NCI-H446 (cell line): ENCODE measurements at regions not wholly inside any gene's neighbourhood (a gene's known extent, or its start where the extent isn't known, plus 50 kb on each side); places are given as distances from the start of the nearest gene placed in this dataset.

Experiments
- DNase-seq, 2 experiments: peaks; one replicate each; lab custom pipeline; 2025; lab: John Stamatoyannopoulos, UW

DNA sequence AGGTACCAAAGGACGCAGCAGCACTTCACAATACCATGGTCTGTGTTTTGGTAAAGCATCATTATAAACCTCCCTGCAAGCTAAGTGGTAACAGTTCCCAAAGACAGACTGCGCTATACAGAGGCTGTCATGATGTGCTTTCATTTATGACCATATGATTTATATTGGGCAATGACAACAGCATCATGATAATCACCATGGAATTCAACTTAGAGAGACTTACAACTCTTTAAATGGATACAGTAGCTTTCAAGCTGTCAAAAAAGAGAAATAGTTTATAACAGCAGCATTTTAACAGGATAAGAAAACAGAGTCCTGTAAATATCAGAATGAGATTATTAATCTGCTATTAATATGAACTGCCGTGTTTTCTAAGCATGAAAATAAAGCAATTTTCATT lies 341.7 kb downstream of the GPR37 start:
- DNase-seq, result no peak

DNA sequence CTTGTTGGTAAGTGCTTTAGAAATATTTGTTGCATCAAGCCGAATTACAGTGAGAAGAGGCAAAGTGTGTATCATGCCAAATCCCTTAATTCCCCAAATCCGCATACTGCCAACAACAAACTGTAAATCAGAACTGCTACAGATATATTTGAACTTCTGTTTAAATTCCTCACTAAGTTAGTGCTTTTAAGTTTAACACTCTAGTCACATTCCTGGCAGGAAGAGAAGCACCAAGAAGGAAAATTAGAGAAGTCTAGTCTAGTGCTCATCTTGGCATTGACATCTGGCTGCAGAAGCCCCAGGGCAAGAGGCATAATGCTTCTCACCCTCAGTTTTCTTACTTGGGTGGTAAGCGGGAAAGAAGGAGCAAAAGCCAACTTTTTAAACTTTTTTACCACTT lies 343.5 kb downstream of the GPR37 start:
- no peak for DNase-seq

DNA sequence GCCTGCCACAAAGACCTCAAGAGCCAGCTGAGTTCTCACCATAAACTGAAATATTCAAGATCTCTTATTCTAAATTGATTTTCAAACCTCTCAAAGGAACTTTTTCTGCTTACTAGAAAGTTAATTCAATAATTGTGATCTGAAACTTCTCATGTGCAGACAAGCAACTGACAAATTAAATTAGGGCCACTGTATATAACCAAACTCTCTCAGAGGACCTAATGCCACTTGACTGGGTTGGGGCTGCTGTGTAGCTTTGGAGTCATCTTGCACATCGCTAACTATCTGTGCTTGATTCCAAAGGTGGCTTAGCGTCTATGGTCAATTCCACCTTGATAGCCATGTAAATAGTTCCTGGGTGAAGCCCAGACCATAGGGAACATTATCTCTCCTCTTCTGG lies 345.2 kb downstream of the GPR37 start:
- no peak for DNase-seq

DNA sequence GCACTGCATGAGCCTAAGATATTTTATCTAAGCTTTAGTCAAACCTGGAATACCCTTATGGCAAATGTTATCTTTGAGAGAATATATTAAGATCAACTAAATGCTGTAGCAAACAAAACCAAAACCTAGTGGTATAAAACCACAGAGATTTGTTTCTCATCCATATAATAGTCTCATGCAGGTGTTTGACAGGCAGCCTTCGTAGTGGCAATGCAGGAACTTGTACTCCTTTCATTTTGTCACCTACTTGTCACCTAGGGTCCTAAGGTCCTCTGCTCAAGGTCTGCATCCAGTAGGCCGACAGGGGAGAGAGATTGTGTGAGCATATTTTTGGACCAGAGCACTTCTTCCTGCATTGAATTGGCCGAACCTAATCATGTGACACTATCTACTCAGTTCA lies 352.6 kb downstream of the GPR37 start:
- DNase-seq, result no peak

DNA sequence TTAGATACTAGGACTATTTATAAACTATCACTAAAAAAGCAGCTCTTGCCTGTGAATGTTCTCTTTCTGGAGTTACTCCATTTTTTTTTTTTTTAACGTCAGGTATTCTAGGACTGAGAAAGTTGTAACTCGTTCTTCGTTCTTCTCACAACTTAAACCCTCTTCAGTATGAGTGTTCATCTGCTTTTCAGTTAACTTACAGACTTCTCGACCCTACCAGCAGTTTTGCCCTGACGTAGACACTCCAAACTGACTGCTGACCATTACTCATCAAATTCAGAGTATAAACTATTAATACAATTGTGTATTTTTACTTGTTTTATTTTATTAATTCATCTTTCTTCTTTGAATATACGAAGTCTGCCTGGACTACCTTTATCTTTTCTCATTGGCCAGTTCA lies 353.1 kb downstream of the GPR37 start:
- no peak for DNase-seq

DNA sequence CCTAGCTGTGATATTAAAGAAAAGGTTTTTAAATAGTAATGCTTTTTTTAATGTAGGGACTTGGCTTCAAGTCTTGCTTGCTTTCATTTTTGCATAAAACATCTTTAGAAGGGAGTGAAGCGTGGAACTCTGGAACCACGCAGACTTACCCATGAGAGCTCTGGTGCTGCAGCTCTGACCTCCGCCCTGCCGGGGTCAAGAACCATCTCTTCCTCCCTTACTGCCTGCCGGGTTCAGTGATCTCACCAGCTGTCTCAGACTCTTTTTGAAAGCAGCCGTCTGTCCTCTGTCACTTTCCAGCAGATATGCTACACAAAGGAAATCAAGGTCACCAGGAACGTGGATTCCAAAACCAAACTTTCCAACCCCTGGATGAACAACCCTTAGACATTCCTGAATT lies 353.8 kb downstream of the GPR37 start:
- no peak for DNase-seq

DNA sequence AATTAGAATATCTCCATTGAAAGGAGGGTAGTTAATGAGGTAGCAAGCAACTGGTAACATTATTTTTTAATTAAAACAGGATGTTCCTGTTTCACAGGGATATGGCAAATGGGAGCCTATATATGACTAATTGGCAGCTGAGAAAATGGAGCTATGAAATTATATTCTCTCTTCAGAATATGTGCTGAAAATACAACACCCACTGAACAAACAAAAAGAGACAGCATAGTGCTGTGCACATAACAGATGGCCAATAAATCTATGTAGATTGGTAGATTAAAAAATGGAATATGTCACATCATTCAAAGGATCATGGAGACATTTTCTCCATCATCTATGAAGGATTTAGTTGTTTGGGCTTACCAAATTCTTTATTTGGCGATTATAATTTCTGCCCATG lies 362.0 kb downstream of the GPR37 start:
- no peak for DNase-seq

DNA sequence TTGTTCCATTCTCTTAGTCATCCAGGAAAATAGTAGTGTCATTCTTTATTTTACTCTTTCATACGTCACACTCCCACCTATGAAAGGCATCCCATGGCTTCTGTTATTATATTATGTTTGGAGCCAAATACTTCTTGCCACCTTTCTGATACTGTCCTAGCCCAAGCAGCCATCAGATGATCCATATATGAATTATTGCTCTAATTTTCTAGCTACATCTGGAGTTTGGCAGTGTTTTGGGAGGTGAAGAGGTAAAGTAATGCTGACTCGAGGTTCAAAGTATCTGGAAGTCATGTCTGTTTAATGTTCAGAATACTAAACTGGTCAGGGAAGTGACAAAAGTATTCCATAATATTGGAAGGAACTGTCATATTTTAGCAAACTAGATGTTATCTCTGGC lies 362.5 kb downstream of the GPR37 start:
- no peak for DNase-seq

DNA sequence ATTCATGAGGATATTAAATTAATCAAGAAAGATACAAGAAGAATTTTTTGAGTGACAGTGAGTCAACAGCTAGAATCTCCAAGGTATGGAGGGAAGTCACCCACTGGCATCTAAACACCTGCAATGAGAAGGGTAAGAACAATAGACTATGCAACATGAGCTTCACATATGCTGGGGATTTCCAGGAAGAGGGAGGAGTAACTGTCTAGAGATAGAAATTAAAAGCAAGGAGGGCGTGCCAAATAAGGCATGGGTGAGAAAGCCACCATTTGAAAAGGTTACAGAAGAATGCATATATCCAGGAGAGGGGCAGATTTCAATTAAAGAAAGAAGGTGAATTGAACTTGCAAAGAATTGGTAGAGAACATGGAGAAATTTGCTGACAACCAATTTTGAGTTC lies 365.7 kb downstream of the GPR37 start:
- DNase-seq, result no peak

DNA sequence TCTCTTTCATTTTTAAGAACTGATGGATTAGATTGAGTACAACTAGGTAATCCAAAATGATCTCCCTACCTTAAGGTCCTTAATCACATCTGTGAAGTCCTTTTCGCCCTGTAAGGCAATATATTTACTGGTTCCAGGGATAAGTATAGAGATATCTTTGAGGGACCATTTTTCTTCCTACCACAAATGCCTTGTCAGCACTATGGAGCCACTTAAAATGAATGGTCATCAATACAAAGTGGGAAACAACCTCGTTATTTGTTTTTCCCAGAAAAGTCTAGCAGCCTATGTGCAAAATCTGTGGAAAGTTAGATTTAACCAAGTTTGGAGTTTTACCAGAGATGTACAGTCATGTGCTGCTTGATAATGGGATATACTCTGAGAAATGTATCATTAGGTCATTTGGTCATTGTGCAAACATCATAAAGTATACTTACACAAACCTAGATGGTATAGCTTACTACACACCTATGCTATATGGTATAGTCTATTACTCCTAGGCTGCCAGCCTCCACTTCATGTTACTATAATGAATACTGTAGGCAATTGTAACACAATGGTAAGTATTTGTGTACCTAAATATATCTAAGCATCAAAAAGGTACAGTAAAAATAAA lies 366.2 kb upstream of the TMEM229A start:
- no peak for DNase-seq

DNA sequence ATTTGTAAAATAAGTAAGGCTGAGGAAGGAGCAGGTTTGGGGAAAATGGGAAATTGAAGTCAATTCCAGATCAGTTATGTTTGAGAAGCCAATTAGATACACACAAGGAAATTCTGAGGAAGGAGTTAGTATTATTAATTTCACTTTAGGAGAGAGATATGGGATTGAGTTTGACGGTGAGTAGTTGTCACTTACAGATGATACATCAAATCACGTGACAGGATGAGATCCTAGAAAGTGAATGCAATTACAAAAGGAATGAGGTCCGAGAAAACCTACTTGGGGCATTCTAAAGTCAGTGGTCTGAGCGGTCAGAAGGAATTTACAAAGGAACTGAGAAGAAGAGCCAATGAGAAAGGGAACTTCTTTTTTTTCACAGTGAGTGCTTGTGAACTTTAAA lies 364.3 kb upstream of the TMEM229A start:
- no peak for DNase-seq

DNA sequence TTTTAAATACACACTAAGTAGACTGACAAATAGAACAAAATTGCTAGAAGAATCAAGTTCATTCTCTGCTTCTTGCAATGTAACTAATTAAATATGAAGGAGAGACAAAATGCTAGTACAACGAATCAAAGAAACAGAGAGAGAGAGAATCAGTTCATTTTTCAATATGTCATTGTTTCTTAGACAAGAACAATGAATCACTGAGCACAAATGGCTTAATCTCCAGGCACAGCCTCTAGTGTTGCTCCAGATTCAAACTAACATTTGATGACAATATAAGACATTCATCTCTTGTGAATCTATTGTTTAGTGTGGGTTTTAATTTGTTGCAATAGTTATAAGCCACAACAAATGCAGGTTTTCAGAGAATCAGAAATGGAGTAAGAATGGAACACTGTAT lies 357.4 kb upstream of the TMEM229A start:
- DNase-seq, result no peak

DNA sequence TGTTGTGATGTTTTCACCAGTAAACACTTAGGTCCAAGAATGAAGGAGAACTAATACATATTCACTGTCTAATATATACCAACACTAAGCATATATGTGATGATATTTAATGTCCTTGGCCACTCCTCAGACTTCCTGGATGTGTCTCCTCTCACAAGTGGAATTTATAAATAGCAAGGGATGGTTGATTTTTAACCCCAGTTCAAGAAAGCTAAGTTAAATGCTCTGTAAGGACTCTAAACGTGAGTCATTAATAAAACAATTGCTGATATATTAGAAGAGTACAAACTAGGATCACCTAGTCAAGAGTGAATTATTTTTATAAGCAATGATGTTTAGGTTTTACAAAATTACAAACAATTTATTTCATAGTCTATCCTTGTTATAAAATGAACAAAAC lies 355.9 kb upstream of the TMEM229A start:
- no peak for DNase-seq

DNA sequence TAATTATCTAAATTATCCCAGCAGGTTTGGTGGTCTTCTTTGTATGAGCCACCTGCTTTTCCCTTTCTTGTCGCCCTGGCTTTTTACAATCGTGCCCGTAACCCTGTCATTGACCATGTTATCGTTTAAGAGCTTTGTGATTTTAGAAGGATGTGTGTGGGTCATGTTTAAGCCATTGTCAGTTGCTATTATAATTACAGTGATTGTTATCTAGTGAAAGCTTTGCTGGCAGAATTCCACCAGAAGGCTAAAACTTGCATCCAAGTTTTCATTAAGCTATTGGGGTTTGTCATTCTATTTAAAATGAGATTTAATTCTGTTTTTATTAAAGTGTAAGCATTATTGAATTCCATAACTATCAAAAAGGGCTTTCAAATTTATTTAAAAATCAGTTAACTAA lies 354.2 kb upstream of the TMEM229A start:
- no peak for DNase-seq

DNA sequence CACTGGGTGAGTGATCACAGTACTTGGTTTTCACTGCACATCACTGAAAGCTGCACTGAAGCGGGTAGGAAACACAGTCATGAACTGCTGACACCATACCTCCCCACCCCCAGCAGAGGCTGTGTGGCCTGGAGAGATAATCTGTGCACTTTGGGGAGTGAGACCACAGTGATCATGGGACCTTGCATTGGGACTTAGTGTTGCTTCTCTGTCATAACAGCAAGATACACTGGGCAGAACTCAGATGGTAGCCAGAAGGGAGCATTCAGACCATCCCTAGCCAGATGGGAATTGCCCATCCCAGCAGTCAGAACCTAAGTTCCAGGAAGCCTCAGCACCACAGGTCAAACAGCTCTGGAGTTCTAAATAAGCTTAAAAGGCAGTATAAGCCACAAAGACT lies 346.4 kb upstream of the TMEM229A start:
- no peak for DNase-seq

DNA sequence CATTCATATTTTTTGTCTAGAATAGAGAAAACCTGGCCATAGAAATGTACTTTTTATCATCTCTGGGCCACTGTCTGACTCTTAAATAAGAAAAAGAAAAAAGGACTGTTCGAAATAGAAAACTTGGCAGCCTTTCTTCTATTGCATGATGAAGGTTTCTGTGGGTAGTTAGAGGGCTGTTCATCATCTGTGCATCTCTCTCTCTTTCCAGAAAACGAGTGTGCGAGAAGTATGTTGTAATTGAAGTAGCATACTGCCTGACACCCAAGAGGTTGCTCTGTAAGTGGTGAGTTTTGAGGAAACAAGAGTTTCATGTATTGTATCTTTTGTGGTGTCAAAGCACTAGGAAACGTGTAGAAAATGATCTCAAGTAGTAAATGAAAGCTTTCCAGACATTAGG lies 343.2 kb upstream of the TMEM229A start:
- no peak for DNase-seq

DNA sequence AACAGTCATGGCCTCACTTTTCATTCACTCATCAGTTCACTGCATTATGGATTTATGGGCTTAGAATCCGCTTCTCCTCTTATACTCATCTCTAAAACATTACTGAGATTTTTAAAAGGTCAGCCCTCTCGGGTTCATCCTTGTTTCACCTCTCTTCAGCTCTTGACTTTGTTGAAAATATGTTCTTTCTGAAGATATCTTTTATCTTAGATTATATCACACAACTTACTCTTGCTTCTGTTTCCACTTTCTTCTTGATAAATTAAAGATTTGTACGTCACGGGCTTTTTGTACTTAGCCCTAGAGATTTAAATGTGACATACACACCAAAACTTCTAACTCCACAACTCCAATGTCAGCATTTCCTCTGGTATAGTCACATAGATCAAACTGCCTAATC lies 342.5 kb upstream of the TMEM229A start:
- DNase-seq, result no peak

DNA sequence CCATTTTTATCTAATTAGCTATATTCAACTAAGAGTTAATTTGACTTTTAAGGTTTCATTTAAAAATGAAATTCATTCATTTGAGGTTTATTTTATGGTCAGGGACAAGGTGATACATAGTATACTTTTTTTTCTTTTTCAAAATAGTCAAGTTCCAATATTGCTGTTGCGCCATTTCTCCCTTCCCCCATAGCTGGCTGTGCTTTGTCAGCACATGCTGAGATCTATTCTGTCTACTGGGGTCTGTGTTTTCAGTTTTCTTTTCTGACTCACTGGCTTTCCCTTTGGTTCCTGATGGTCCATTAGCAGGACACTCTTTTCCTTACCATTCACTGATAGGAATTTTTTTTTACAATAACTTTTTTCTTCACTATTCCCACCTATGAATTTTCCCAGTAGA lies 336.4 kb upstream of the TMEM229A start:
- DNase-seq, result no peak

DNA sequence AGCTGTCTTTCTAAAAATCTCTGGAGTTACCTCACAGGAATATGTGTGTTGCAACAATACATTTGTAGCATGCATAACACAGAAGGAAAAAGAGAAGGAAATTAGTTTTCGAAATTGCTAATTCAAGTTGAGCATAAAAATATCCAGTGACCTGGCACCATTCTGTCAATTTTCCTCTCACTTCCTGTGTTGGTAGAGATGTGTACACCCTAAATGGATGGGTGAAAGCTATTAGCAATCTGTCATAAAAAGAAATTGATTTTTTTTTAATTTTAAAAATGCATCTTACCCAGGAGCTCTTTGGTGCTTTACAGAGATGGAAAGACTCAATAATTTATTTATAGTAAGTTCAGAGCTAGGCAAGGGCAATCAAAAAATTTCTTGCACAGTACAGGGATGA lies 333.3 kb upstream of the TMEM229A start:
- no peak for DNase-seq

DNA sequence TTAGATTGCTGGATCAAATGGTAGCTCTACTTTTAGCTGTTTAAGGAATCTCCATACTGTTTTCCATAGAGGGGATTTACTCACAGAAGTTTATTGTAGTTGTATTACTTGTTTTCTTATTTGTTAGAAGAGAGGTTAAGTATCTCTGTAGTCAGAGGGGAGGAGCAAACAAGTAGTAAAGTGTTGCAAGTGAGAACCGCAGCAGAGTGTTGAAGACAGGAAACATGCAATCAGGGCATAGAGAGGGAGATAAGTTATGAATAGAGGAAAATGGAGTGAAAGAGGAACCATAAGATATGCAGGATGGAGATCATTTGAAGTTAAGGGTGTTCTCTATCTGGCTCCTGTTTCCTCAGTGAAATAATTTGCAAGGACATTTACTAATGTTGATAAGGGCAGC lies 331.4 kb upstream of the TMEM229A start:
- no peak for DNase-seq

DNA sequence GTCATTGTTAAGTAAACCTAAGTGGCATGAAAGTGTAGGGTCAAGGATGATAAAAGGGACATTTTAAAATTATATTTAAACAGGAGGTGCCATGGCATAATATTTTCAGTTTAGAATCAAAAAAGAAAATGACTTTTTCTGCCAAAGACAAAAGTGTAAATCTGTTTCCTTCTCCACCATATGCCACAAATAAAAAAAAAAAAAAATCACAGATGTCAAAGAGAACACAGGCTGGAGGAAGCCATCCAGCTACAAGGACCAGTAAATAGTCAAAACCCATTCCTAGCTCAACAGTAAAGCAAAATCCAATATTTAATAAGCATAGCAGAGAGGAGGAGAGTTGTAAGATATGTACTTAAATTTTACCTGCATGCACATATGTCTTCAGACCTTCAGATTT lies 321.3 kb upstream of the TMEM229A start:
- DNase-seq, result no peak

DNA sequence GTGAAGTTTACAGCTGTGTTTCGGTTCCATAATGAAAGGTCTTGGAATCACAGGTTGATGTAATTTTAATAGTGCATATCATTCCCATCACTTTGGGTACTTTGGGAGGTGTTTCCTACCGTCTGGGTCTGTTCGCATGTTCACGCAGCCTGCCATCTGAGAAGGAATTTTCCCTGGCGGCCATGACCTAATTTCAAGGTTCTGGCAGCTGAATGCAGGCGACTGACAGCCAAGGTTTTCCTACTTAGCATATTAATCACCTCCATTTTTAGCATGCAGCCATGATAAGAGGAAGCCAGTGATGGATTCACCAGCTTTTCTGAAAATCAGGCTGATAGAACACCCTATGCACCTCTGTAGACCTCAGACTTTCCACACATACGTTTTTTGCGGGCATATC lies 319.1 kb upstream of the TMEM229A start:
- DNase-seq, result peak in 1 of 2 experiments; percentile 36

DNA sequence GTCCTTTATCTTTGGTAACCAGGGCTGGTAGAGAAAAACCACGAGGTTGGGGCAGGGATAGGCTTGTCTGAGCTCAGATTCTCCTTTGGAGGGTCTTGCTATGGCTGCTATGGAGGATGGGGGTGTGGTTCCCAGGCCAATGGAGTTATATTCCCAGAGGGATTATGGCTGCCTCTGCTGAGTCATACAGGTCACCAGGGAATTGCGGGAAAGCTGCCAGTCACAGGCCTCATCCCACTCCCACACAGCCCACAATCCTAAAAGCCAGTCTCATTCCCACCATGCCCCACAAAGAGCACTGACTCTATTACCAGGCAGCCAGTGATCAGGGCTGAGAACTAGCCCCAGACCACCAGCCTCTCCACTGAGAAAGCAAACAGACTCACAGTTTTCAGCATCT lies 316.6 kb upstream of the TMEM229A start:
- no peak for DNase-seq

DNA sequence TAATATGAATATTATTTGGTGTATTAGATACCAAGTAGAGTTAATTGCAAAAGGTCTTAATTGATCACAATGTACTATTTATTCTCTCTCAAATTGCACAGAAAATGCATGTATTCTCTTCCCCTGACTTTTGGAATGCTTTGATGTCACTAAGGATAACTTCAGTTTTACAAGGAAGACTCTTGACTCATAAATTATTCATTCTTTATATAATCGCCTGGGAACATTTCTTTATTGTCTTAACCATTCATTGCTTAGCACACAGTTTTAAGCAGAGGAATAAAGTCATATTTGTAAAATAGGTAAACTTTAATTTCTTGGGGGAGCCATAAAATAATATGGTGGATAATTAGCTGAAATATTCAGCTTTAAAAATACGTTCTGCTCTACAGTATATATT lies 306.0 kb upstream of the TMEM229A start:
- no peak for DNase-seq
